H1 (cell line): ENCODE measurements at regions not wholly inside any gene's neighbourhood (a gene's known extent, or its start where the extent isn't known, plus 50 kb on each side); places are given as distances from the start of the nearest gene placed in this dataset.

Experiments used
- CHD7 ChIP-seq: fragments of 300-600 bp; sonication (generic); IDR thresholded peaks from 2 replicates; pipeline ENCODE4 v1.7.1; 2012; ENCODE audit warnings: low read length, moderate library complexity, mild to moderate bottlenecking, inconsistent platforms; ENCODE audit not compliant: insufficient replicate concordance
- CREB1 ChIP-seq: IDR thresholded peaks from 2 replicates; pipeline ENCODE4 v1.6.1; 2012; ENCODE audit warnings: inconsistent platforms

GRCh38 chr3:99176169-99176964 is 274.9 kb upstream of the DCBLD2 start (continued):
- TF ChIP-seq CHD7 (no peak), CREB1 (no peak)
